ENCODE measurements at regions not wholly inside any gene's neighbourhood (a gene's known extent, or its start where the extent isn't known, plus 50 kb on each side); places are given as distances from the start of the nearest gene placed in this dataset.

DNA sequence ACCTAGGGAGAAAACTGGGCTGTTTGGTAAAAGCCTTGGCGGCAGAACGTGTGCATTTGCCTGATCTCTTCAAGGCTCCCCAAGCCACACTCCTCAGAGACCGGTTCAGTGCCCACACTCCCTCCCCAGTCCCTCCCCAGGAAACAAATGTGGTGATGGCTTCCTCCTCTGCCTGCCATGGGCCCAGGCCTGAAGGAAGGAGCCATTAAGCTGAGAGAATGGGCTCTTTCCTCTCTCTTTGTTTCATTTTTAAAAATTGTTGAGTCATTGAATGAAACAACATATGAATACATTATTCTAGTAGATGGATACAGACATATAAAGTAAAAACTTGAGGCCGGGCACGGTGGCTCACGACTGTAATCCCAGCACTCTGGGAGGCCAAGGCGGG lies 50.6 kb upstream of the YWHAQ start:
- no peak for DNase-seq

DNA sequence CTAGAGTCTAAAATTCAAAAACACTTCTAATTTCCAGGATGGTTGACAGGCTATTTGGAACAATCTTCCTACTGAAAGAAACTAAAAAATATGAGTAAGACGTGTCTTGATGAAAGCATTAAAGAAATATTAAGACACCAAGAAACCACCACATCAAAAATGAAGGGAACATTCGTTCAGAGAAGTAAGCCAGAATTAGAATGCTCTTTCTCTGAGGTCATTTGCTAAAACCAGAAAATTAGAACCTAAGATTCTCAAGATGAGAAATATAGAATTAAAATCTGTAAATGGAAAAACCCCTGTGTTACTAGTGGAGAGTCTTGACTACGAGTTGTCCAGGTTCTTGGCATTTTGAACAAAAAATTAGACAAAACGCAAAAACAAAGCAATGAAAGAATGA lies 54.8 kb upstream of the YWHAQ start:
- no peak for DNase-seq

DNA sequence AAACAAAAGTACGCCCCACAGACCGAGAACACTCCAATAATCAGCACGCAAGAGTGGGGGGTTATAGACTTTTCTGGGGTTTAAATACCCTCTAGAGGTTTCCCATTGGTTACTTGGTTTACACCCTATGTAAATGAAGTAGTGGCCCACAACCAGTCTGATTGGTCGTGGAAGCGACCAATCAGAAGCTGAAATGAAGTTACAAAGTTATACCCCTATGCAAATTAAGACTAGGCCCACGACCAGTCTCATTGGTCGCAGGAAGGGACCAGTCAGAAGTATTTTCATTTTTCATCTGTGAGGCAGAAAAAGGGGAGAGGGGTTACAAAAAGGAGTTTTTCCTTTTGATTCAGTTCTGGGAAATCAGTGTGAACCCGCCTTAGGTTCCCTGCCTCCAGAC lies 55.3 kb upstream of the YWHAQ start:
- DNase-seq: no peak

DNA sequence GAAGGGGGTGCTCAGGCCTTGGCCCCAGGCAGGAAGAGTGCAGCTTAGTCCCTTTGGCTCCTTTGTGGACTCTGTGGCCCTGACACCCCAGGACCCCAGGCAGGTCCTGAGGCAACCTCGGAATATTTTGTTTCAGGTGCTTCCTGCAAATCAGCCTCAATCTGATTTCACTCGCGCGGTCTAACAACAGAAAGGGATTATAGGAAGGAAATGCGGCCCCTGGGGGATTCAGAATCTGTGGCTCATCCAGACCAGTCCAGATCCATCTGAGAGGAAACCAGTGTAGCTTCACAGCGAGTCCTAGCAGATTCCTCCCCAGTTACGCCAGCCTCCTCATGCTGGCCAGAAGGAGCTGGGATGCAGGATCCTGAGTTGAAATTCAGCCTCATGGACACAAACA lies 59.5 kb upstream of the YWHAQ start:
- DNase-seq: no peak

DNA sequence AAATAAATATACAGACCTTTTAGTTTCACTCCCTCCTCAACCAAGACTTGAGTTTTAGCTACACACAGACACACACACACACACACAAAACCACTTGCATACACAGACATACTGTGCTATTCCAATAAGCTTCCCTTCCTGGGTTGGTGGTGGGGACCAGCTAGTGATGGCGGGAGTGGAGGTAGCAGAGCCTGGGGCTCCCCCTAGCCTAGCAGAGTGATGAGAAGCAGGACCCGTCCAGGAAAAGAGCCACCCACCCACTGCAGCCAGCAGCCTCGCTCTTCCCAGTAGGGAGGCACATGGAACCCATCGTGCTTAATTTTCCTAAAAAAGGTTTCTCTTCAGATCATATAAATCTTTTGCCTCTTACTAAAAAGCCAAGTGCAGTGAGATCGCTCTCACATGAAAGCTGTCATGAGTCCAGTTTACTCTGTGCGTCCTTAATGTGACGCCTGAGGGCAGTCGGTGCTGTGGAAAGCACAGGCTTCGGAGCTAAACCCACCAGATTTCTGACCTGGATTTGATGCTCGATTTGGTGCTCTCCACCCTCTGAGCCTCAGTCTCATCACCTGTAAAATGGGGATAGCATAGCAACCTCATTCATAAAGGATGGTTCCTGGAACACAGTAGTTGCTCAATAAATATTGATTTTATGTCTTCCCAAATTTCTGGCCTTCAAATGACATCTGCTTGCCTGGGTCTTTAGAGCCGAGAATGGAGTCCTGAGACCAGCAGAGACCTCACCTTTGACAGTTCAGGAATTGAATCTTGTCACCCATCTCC lies 60.1 kb upstream of the YWHAQ start:
- DNase-seq: no peak

DNA sequence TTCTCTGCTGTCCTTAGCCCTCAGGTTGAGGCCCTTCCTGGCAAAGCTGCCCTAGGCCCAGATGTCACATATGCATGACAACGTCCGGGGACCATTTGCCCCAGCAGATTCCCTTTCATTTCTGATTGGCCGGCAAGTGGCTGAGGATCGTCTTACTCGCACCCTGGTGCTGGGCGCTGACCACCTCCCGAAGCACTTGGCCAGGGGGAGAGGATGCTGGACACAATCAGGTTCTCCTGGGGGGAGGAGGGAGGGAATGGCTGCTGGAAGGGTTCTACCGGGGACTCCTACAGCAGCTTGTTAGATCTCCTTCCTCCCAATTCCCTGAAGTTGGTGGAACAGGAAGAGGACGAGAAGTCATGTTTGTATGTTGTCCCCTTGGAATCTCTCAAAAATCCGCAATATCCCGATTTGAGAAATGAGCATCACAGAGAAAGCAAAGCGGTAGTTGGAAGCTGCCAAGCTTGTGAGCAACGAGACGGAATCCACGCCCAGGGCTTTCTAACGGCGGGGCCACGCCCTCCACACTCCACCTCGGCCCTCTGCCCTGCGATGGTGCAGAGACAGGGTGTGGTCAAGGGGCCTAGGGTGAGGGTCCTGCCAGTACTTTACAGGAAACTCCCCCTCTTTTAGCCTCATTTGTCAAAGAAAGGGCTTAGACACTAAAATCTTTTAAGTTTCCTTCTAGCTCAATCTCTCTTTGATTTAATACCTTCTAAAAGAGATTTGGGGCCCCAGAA lies 61.8 kb upstream of the YWHAQ start:
- no peak for DNase-seq

DNA sequence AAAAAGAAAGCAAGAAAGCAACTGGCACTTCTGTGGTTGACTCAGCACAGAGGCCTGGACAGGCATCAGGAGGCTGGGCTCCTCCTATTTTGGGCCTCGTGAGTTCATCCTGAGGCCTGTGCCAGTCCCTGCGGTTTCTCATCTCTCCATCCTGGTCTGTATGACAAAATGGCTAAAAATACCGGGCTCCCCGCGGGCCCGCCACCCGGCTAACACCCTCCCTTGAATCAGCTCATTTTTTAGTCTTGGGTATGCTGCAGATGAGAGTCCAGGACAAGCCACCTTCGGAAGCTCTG lies 62.3 kb upstream of the YWHAQ start:
- no peak for DNase-seq

DNA sequence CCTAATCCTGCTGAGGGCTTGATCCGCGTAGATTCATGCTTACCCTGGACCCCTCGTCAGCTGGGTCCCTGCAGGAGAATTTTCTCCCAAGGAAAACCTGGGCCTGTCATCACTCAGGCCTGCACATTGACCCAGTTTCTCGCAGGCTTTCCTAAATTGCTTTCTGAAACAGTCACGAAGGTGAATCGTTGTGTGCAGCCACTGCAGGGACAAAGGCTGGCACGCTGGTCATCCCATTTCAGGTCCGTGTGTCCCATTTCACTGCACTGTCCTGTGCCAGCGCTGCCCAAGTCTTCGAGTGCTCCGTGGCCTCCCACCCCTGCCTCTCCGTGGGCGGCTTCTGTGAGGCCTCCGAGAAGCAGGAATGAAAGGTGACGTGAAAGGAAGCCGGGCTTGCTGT lies 62.8 kb upstream of the YWHAQ start:
- DNase-seq: no peak

DNA sequence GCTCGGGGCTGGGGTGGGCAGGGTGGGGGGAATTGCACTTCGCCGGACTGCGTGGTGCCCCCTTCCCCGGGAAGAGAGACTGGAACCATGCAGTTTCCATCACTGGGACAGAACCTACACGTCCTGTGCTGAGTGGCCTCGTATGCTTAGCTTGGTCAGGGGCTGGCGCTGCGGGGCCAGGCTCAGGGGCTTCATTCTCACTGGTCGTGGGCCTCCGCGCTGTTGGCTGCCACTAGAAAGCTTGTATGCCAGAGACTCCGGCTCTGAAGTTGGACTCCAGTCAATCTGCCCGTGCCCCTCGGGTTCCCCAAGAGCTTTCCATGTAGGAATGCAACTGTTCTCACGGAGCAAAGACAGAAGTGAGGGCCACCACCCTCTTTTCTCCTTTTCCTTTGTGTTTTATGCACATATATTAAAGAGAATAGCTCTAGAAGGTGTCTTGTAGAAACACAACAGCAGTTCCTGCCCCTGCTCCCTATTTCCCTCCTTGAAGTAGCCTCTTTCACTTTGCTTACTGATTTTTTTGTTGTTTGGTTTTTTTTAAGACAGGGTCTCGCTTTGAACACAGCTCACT lies 64.0 kb upstream of the YWHAQ start:
- no peak for DNase-seq

DNA sequence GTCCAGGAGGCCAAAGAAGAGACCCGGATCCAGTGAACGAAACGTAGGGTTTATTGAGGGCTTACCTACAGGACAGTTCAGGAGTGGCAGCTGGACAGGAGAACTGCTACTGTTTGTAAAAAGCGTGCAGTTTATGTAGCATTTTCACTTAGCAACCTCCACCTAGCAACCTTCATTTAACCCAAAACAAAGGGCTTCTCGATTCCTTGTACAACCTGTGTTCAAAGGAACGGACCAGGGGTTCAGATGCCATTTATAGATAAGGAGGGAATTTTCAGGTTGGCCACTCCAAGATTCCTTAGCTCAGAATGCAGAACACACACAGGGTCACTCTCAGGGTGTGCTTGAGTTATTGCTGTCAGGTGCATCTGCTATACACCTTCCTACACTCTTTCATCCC lies 65.1 kb upstream of the YWHAQ start:
- DNase-seq: no peak

DNA sequence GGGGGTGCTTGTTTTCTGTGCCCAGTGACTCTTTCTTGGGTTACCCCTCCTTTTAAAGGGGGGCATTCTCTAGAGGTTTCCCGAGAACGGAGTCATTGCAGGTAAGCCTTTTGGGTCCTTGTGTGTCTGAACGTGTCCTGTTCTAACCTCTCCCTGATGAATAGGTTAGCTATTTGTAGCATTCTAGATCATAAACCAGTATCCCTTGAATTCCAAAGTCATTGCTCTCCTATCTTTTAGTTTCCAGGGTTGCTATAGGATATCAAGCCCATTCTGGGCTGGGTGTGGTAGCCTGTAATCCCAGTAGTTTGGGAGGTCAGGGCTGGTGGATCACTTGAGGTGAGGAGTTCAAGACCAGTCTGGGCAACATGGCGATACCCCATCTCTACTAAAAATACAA lies 65.9 kb upstream of the YWHAQ start:
- no peak for DNase-seq

DNA sequence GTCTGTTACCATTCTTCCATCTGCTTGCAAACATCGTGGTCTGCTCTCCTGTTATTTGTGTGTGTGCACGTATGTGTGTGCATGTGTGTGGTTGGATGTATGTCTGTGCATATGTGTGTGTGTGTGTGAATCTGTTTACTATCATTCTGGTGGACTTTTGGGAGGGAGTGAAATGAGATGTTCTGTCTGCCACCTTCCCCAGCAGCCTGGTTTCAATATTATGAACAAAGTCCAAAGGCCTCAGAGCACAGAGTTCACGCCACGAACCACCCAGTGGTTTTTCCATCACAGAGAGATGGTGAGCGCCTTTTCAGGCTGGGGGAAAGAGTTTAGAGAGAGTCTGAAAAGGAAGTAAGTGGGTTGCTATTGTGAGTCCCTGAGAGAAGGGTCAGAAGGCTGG lies 67.1 kb upstream of the YWHAQ start:
- no peak for DNase-seq

DNA sequence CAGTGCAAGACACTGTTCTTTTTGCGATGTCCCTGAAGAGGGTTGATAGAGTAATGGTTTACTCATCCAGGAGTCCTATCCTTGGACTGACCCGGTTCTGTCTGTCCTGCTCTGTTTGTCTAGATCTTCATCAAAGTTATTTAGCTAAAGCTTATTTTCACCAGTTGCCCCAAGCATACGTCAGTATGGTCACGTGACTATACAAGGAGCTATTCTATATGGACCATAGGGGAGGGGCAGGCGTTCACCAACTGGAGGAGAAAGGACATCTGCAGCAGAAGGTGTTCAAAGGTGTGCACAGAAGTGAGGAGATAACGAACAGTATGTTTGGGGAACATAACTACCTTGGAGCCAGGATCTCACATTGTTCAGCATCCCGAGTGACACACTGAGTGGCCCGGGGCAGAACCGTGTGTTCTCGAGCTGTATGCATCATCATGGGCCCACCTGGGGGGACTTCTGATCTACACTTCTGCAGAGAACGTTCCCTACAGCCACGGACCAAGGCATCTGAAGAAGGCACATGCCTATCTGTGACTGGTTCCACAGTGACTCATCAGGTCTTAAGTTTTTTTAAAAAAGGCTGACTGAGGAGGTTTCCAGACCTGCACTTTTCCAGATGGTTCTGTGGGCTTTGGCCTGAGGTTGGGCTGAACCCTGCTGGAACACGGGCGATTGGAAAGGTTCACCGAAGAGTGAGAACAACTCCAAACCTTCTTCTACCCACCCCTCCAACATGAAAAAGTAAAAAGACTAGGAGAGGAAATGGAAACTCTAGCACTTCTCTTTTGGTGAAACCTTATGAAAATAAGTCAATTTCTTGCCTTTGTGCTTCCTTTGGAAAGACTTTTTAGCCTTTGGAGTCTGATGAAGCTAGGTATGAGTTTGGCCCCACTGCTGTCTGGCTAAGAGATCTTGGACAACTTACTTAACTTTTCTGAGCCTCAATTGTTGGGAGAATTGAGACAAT lies 68.6 kb upstream of the YWHAQ start:
- DNase-seq: peak; percentile 75

DNA sequence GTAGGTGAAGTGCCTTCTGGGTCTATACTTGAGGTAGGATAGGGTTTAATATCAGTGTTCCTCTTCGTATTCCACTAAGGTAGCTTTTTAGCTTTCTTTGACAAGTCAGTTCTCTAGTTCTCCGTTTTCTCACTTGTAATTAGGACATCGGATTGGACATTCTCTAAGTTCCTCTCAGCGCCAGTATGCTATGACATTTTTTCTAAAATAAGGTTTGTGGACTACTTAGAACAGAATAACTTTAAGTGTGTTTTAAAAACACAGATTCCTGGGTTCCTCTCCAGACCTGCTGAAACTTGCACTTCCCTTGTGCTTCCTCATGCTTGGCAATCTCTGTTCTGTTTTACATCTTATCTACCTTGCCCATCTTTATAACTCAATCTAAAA lies 69.3 kb upstream of the YWHAQ start:
- no peak for DNase-seq

DNA sequence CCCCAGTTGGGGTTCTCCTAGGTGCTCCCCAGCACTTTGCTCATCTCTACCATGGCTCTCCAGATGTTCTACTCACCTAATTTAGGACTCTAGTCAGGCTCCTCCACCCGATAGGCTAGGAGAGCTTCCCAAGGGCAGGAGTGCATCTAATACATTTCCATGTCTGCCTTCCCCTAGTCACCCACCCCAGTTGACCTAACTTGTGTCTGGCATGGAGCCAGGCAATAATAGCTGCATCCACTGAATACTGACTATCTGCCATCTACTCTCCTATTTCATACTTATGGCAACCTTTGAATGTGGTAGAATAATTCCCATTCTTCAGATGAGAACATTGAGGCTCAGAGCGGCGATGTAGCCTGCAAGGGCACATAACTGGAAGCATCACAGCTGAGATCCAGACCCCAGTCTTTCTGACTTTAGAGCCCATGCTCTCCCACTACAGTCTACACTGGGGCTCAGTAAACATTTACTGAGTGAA lies 71.8 kb upstream of the YWHAQ start:
- no peak for DNase-seq

DNA sequence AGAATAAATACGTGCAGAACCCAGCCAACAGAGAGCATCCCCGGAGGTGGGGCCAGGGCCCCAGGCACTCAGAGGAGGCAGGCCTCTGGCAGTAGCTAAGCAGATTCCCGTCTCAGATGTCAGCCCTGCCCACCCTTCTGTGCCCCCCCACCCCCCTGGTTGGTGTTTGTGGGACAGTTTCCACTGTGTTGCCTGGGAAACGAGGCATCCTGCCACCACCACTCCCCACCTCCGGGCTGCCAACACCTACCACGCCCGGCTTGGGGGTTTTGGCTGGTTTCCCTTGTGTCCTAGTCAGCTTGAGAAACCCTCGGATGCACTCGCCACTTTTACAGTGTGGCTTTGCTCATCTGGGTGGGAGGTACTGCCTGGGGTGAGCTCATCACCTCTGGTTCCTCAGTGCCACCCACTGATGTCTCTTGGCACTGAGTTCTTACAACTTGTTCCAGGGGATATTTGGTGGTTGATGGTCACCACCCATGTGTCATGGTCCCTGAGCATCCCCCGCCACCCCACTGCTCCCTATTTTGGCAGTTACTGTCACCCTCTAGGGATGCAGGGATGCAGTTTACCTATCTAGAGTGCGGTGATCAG lies 72.4 kb upstream of the YWHAQ start:
- peak; percentile 72 for DNase-seq

DNA sequence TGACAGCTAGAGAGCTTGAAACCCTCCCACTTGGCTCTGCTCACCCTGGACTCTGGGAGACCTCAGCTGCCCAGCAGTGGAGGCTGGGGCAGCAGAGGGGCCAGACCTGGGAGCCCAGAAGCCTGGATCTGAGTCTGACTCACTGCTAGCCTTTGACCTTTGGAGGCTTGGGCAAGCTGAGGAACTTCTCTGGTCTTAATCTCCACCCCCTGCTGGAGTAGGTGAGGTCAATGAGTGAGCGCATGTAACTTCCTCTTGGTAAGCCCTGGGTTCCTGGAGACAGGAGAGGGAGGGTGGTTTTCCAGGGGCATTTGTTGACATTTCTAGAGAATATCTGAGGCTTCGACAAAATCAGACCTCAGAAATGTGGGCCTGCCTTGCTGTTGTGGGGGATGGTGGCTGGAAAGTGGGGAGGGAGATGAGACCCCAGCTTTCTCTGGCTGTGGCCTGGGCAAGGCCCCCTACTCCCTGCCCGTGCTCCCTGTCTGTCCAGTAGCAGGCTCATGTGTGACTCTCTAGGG lies 73.0 kb upstream of the YWHAQ start:
- peak; percentile 27 for DNase-seq

DNA sequence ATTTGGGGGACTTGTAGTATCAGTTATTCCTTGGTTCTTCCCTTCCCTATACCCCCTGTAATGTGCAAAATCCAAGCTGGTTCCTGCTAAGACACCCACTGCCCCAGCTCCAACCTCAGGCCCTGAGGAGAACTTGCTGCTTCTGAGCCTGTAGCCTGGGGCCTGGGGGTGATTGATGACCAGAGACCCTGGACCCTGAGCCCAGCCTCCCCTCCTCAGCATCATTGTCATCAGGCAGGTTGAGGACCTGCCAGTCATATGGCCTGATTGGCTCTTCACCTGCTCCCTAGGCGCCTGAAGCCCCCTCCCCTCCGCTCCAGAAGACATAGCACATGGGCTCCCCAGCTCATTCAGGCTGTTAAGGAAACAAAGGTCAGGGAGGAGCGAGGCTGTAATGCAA lies 73.8 kb upstream of the YWHAQ start:
- no peak for DNase-seq

DNA sequence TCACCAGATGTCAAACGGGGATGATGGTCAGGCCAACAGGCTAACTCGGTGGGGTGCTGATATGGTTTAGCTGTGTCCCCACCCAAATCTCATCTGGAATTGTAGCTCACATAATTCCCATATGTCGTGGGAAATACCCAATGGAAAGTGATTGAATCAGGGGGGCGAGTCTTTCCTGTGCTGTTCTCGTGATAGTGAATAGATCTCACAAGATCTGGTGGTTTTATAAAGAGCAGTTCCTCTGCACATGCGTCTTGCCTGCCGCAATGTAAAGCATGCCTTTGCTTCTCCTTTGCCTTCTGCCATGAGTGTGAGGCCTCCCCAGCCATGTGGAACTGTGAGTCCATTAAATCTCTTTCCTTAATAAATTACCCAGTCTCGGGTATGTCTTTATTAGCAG lies 74.4 kb upstream of the YWHAQ start:
- no peak for DNase-seq

DNA sequence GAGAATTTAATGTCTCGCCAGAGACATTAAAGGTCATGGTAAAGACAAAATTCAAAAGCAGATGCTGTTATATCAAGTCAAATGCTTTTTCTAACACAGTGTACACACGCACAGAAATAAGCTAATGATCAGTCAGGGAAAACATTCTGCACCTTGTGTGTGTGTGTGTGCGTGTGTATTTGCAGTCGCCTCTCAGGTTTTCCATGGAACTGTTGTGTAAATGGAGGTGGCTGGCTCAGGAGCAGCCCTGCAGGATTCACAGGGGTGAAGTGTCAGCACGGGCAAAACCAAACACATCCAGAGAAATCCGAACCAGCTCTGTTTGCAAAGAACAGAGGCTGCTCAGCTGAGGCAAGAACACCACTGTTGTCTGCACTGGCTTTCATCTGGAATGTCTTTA lies 76.2 kb upstream of the YWHAQ start:
- no peak for DNase-seq

DNA sequence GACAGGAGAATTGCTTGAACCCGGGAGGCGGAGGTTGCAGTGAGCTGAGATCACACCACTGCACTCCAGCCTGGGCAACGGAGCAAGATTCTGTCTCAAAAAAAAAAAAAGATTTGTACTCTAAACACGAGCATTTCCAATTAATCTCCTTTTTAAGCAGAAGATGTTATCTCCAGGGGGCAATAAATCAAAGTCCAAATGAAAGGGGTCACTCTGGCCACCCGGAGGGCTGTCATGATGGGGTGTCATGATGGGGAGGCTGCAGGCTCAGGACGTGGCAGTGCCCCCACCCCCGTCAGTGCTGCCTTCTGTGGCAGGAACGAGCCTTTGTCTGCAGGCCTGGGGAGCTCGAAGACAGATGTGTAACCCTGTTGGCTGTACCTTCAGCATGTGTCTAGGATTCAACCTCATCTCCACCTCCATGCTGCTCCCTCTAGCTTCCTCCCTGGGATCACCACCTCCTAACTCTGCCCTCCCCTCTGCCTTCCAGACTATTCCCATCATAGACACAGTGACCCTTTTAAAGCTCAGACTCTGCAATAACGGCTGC lies 76.9 kb upstream of the YWHAQ start:
- DNase-seq: no peak
